Left ventricle myocardium inferior (tissue), 1 donor: ENCODE measurements at regions not wholly inside any gene's neighbourhood (a gene's known extent, or its start where the extent isn't known, plus 50 kb on each side); places are given as distances from the start of the nearest gene placed in this dataset.

Experiments used
- DNase-seq: peaks from one replicate; pipeline ENCODE4 v3.0.0-alpha.2; 2020
- H3K27ac ChIP-seq: fragments of 200-600 bp; replicated peaks from 2 replicates; pipeline ENCODE4 v1.8.0; 2021
- H3K27me3 ChIP-seq: fragments of 200-600 bp; 2 replicates; pipeline ENCODE4 v1.8.0; 2021; ENCODE audit warnings: low read depth
- H3K36me3 ChIP-seq: fragments of 200-600 bp; 2 replicates; pipeline ENCODE4 v1.8.0; 2021
- H3K4me1 ChIP-seq: fragments of 200-600 bp; 2 replicates; pipeline ENCODE4 v1.8.0; 2021
- H3K4me3 ChIP-seq: fragments of 200-600 bp; 2 replicates; pipeline ENCODE4 v1.8.0; 2021; ENCODE audit warnings: mild to moderate bottlenecking, moderate library complexity
- H3K9me3 ChIP-seq: fragments of 200-600 bp; replicated peaks from 2 replicates; pipeline ENCODE4 v1.8.0; 2021
- intact Hi-C: fragments of 100-400 bp; cut with micrococcal nuclease; formaldehyde crosslinking; loops from one replicate; pipeline ENCODE4 v1.11.0; 2022
- TF ChIP-seq, protein P1 (sequence below): fragments of 200-600 bp; IDR thresholded peaks from 2 replicates; pipeline ENCODE4 v1.8.0; 2021; ENCODE audit warnings: antibody characterized with exemption, mild to moderate bottlenecking, borderline replicate concordance
- donor health status: DM: no; HTN: yes; CAD: no; lungs with severe emphysema.

DNA sequence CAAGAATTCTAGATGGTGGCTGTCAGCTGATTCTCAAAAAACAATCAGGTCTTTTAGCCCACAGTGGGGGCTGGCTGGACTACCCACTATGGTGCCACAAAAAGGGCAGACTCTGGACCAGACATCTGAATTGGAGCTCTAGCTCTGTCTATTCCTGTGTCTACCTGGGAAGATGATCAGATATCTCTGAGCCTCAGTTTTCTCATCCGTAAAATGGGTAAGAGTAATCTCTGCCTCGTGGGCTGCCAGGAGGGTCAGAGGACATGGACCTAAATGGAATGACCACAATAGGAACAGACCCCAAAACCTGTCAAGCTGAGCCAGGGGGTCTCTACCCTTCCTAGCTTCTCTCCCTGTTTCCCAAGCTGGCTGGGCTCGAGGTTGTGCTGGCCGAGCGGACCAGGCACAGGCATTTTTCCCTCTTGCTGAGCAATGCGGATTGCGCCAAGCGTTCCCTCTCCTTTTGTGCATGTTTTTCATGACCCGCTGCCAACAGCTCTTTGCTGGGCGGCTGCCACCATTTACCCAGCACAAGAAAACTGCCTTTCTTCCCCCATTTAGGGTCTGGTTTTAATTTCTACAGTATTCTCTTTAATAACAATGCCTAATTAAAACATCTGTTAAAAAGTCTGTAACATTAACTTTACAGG, 74.7 kb upstream of the MAFB start:
- TF ChIP-seq, protein P1, sequence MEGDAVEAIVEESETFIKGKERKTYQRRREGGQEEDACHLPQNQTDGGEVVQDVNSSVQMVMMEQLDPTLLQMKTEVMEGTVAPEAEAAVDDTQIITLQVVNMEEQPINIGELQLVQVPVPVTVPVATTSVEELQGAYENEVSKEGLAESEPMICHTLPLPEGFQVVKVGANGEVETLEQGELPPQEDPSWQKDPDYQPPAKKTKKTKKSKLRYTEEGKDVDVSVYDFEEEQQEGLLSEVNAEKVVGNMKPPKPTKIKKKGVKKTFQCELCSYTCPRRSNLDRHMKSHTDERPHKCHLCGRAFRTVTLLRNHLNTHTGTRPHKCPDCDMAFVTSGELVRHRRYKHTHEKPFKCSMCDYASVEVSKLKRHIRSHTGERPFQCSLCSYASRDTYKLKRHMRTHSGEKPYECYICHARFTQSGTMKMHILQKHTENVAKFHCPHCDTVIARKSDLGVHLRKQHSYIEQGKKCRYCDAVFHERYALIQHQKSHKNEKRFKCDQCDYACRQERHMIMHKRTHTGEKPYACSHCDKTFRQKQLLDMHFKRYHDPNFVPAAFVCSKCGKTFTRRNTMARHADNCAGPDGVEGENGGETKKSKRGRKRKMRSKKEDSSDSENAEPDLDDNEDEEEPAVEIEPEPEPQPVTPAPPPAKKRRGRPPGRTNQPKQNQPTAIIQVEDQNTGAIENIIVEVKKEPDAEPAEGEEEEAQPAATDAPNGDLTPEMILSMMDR: no peak
- Histone ChIP-seq H3K27ac (no peak overlapping the region), H3K4me1 (no peaks in the 10 kb centered on the region), H3K36me3 (no peaks in the 10 kb centered on the region), H3K27me3 (peaks cover 12% of the 10 kb centered on the region), H3K4me3 (no peak overlapping the region), H3K9me3 (no peaks in the 10 kb centered on the region)
- intact Hi-C loops: no loop called here
- no peak for DNase-seq

DNA sequence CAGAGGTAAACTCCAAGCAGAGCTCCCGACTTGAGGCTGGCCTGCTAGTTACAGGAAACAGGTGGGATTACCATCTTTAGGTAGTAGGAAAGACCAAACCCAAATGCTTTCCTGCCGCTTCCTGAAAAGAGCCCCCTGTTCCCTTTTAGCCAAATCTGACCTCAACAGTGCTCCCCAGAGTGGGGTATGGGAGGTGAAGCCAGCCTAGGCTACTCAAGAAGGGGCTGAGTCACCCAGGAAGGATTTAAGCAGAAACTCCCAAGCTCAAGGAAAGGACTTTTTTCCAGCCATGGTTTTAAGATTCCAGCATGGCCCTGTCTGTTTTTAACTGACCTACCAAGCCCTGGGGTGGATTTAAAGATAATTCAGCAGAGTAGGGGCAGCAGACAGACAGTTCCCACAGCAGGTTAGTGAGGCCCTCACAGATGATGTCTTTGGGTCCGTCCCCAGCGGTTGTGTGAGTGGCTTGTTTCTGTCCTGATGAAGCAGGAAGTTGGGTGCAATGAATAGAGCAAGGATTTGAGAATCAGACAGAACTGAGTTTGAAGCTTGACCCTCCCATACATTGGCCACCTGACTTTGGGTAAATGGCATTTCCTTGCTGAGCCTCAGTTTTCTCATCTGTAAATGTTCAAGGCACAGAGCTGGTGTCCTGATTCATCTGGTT, 76.9 kb upstream of the MAFB start:
- Histone ChIP-seq H3K9me3 (no peaks in the 10 kb centered on the region), H3K4me1 (peaks cover 6% of the 10 kb centered on the region), H3K27me3 (peaks cover 12% of the 10 kb centered on the region), H3K4me3 (no peak overlapping the region), H3K27ac (no peak overlapping the region), H3K36me3 (no peaks in the 10 kb centered on the region)
- DNase-seq: no peak
- TF ChIP-seq, protein P1: no peak
- intact Hi-C loops: no loop called here

DNA sequence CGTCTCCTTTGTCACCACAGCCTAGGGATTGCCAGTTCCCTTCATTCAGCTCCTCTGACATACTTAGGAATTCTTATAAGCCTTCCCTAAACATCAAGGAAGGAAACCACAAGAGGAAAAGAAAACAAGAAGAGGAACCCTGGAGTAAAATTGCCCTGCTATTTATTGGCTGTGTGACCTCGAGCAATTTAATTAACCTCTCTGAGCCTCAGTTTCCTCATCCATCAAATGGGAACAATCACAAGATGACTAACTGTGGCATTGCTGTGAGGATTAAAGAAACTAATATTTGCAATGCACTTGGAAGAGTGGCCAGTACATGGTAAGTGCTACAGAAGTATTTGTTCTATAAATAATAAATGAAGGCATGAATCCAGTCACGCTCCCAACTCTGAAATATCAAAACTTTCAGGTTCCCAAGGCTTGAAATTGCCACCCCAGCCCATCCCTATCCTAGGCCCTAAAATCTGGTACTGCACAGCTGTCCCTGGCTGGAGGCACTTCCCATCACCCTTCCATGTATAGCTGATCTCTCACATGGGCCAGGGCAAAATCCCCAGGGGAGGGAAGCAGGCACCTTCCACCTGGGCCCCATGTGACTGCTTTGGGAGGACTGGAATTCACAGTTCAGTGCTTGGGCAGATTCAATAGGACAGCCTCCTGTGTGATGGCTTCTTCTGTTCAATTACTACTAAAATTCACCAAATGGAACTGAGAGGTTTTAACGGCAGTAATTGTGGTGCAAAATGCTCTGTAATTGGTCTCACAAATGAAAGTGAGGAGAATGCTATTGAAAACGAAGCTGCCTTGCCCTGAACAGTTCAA, 78.0 kb upstream of the MAFB start:
- intact Hi-C loops: no loop called here
- TF ChIP-seq, protein P1: no peak
- peaks cover 13% of the 10 kb centered on the region for H3K4me1 ChIP-seq
- H3K27me3 ChIP-seq: peaks cover 12% of the 10 kb centered on the region
- no peak for DNase-seq
- H3K27ac ChIP-seq: no peak overlapping the region
- no peaks in the 10 kb centered on the region for H3K9me3 ChIP-seq
- no peak overlapping the region for H3K4me3 ChIP-seq
- no peaks in the 10 kb centered on the region for H3K36me3 ChIP-seq

DNA sequence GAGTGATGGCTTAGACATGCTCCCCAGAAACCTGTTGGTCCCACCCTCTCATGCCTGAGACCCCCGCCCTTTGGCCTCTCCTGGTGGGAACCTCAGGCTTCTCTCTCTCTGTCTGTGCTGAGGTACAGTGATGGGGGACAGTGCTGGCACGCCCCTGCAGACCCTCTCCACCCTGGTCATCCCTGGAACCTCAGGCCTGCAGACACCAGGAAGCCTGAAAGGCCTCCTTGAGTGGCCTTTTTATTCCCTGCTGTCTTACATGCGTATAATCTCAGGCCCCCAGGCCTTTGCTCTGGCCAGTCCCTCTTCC, 78.5 kb upstream of the MAFB start:
- H3K4me3 ChIP-seq: no peak overlapping the region
- no peaks in the 10 kb centered on the region for H3K9me3 ChIP-seq
- intact Hi-C loops: no loop called here
- H3K27ac ChIP-seq: no peak overlapping the region
- TF ChIP-seq, protein P1: no peak
- peaks cover 13% of the 10 kb centered on the region for H3K4me1 ChIP-seq
- H3K27me3 ChIP-seq: peaks cover 12% of the 10 kb centered on the region
- DNase-seq: no peak
- H3K36me3 ChIP-seq: no peaks in the 10 kb centered on the region

DNA sequence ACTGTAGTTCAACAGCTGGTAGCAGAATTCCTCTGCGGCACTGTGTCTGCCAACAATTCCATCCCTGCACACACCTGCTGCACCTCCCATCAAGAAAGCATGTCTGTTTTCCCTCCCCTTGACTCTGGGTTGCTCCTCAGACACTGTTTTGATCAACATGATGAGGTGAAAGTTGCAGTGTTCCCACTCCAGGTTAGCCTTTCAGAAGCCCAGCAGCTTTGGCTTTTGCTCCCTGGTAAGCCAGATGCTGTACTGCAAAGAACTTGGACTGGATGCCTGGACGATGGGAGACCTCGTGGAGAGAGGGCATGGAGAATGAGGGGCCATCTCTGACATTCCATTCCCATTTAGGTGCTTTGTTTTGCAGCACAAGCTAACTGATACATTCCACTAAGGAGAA, 79.1 kb upstream of the MAFB start:
- H3K4me3 ChIP-seq: no peak overlapping the region
- TF ChIP-seq, protein P1: no peak
- intact Hi-C loops: no loop called here
- H3K27me3 ChIP-seq: peaks cover 12% of the 10 kb centered on the region
- no peak overlapping the region for H3K27ac ChIP-seq
- H3K36me3 ChIP-seq: no peaks in the 10 kb centered on the region
- DNase-seq: no peak
- H3K9me3 ChIP-seq: no peaks in the 10 kb centered on the region
- H3K4me1 ChIP-seq: peaks cover 13% of the 10 kb centered on the region
